Immature natural killer cell (primary cell): ENCODE measurements at regions not wholly inside any gene's neighbourhood (a gene's known extent, or its start where the extent isn't known, plus 50 kb on each side); places are given as distances from the start of the nearest gene placed in this dataset.

Experiments
- DNase-seq, 3 donors: peaks; one replicate each; pipeline ENCODE4 v3.0.0; 2022; ENCODE audit warnings: mixed read lengths in 1 of 3
- H3K27ac Mint-ChIP-seq, 6 donors: one replicate each; pipeline ENCODE4 v1.8.0; 2020; ENCODE audit warnings: mixed read lengths in 6 of 6, mild to moderate bottlenecking in 5 of 6, inconsistent platforms in 4 of 6, moderate library complexity in 3 of 6
- H3K27me3 Mint-ChIP-seq, 3 donors: one replicate each; pipeline ENCODE4 v1.8.0; 2020 to 2021; ENCODE audit warnings: low read depth in 3 of 3, mild to moderate bottlenecking in 3 of 3, mixed read lengths in 3 of 3, moderate library complexity in 3 of 3, inconsistent platforms in 1 of 3
- H3K36me3 Mint-ChIP-seq, 3 donors: one replicate each; pipeline ENCODE4 v1.8.0; 2020; ENCODE audit warnings: mixed read lengths in 3 of 3, inconsistent platforms in 2 of 3, mild to moderate bottlenecking in 2 of 3
- H3K4me1 Mint-ChIP-seq, 2 donors: one replicate each; pipeline ENCODE4 v1.8.0; 2020; ENCODE audit warnings: inconsistent platforms in 2 of 2, mild to moderate bottlenecking in 2 of 2, mixed read lengths in 2 of 2, moderate library complexity in 1 of 2
- H3K4me3 Mint-ChIP-seq, 5 donors: one replicate each; pipeline ENCODE4 v1.8.0; 2020; ENCODE audit warnings: mild to moderate bottlenecking in 5 of 5, mixed read lengths in 5 of 5, inconsistent platforms in 3 of 5, moderate library complexity in 3 of 5
- H3K9me3 Mint-ChIP-seq, 6 donors: one replicate each; pipeline ENCODE4 v1.8.0; 2020; ENCODE audit warnings: mild to moderate bottlenecking in 6 of 6, mixed read lengths in 6 of 6, inconsistent platforms in 4 of 6, moderate library complexity in 3 of 6

DNA sequence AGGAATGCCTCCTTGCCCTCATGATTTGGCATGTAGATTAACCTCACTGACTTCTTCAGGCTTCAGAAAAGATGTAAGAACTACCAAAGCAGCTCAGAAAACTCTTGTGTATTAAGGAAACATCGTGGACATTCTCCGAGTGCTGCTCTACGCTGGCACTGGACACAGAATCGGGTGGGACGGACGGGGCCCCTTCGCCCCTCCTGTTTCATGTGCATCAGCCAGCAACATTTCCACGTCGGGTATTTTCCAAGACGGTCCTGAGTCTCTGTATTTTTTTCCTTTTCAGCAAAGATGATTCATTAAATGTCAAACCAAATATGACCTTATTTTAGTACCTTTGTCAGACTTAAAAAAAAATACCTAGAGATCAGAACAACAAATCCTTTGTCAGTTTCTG is 583.6 kb downstream of the CCDC171 start:
- Mint-ChIP-seq H3K9me3 (no peaks in the 10 kb centered on the region), H3K4me1 (peaks cover 0 to 5% of the 10 kb centered on the region in 2 donors), H3K27me3 (peaks cover 0 to 4% (median 2%) of the 10 kb centered on the region in 3 donors), H3K27ac (no peak overlapping the region), H3K36me3 (no peaks in the 10 kb centered on the region), H3K4me3 (no peak overlapping the region)
- no peak for DNase-seq

DNA sequence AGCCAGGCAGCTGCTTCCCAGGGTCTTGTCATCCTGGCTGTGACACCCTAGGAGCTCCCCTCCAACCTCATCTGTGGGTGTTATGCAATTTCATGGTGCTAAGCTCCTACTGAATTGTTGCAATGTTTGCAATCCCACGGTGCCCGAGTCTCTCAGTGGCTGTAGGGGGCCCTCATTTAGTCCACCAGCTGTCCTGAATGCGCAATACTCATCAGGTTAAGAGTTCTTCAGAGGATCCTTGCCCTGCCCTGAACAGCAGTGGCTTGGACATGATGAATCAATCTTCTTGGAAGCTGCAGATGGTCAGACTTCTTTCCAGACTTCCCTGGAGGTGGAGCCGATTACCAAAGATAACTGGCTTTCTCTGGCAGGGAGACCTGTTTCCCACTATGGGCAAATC is 584.1 kb downstream of the CCDC171 start:
- H3K4me1 Mint-ChIP-seq = peaks cover 0 to 5% of the 10 kb centered on the region in 2 donors
- no peaks in the 10 kb centered on the region for H3K36me3 Mint-ChIP-seq
- H3K27me3 Mint-ChIP-seq = peaks cover 0 to 4% (median 2%) of the 10 kb centered on the region in 3 donors
- H3K27ac Mint-ChIP-seq = no peak overlapping the region
- no peak for DNase-seq
- no peaks in the 10 kb centered on the region for H3K9me3 Mint-ChIP-seq
- no peak overlapping the region for H3K4me3 Mint-ChIP-seq

- H3K4me1 Mint-ChIP-seq = peaks cover 0 to under 1% of the 10 kb centered on the region in 2 donors
- no peak overlapping the region for H3K27ac Mint-ChIP-seq
- DNase-seq = no peak
- peaks cover 0 to 4% (median 2%) of the 10 kb centered on the region in 3 donors for H3K27me3 Mint-ChIP-seq
- H3K9me3 Mint-ChIP-seq = peaks cover 0 to 6% (median 0%) of the 10 kb centered on the region in 6 donors
- H3K4me3 Mint-ChIP-seq = no peak overlapping the region
- no peaks in the 10 kb centered on the region for H3K36me3 Mint-ChIP-seq
Measured at GRCh38 chr9:16138561-16139491, 586.0 kb downstream of the CCDC171 start.

DNA sequence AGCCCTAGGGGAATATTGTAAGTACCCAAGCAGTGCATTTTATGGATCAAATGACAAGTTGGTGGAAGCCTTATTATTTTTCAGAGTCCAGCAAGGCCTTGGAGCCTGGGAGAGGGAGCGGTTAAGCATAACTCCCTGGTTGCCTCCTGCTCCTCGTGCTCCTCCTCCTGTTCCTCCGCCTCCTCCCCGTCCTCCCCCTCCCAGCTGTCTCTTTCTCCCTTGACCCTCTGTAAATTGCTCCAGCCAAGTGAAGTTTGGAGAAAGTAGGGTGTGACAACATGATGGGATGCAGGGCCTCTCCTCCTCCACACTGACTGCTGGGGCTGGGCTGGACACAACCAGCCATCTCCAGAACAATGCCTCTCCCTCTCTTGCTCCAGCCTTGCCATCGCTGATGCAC is 586.9 kb downstream of the CCDC171 start:
- H3K4me1 Mint-ChIP-seq = no peaks in the 10 kb centered on the region
- no peak overlapping the region for H3K4me3 Mint-ChIP-seq
- H3K27me3 Mint-ChIP-seq = peaks cover 2% of the 10 kb centered on the region in 3 donors
- peaks cover 0 to 6% (median 0%) of the 10 kb centered on the region in 6 donors for H3K9me3 Mint-ChIP-seq
- DNase-seq = no peak
- no peaks in the 10 kb centered on the region for H3K36me3 Mint-ChIP-seq
- H3K27ac Mint-ChIP-seq = no peak overlapping the region

DNA sequence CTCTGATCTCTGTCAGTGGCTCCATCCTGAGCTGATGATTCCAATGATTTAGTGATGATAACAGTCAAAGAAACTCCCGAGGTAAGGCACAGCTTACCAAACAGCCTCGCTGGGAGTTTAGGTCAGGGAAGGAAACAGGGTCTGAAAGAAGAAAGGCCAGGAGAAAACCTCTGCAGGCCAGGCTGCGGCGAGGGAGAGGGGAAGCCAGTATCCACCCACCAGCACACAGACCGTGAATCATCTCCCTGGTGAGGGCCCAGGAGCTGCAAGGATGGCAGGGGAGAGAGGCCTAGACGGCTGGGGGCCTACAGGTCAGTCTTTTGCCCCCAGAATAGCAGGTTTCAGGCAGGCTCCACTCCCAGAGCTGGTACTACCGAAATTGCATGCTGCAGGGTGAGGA is 590.5 kb downstream of the CCDC171 start:
- peaks cover 0 to 4% (median 4%) of the 10 kb centered on the region in 3 donors for H3K27me3 Mint-ChIP-seq
- no peaks in the 10 kb centered on the region for H3K36me3 Mint-ChIP-seq
- no peak overlapping the region for H3K4me3 Mint-ChIP-seq
- no peak for DNase-seq
- H3K4me1 Mint-ChIP-seq = no peaks in the 10 kb centered on the region
- H3K9me3 Mint-ChIP-seq = peaks cover 0 to 6% (median 0%) of the 10 kb centered on the region in 6 donors
- no peak overlapping the region for H3K27ac Mint-ChIP-seq

DNA sequence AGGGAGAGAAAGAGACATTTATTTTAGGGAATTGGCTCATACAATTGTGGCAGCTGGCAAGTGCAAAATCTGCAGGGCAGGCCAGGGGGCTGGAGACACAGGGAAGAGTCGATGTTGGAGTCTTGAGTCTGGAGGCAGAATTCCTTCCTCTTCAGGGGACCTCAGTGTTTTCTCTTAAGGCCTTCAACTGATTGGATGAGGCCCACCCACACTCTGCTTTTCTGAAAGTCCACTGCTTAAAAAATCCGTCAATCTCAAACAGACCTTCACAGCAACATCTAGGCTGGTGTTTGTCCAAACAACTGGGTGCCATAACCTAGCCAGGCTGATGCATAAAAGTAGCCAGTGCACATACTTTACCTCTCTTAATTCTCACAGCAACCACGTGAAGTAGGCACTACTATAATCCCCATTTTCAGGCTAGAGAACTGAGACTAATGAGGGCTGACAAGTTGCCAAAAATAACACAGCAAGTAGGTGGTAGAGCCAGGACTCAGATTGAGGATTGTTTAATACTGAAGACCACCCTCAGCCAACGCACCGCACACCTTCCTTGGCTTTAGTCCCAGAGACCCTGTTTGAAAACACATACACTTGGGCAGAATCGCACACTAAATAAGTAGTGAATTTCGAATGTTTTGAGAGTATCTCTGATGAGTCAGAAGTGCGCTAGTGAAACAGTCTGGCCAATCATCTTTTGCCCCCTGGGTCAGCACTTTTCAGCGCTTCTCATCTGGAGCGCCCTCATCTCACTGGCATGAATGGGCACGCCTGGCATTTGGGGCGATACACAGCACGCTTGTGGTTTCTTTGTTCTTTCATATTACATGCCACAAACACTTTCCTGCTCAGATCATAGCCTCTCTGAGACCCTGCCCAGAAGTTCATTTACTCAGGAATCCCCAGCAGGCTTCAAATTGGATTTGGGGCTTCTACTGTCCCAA is 591.4 kb downstream of the CCDC171 start:
- H3K27ac Mint-ChIP-seq = no peak overlapping the region
- H3K9me3 Mint-ChIP-seq = peaks cover 0 to 6% (median 0%) of the 10 kb centered on the region in 6 donors
- no peak for DNase-seq
- no peaks in the 10 kb centered on the region for H3K4me1 Mint-ChIP-seq
- H3K36me3 Mint-ChIP-seq = no peaks in the 10 kb centered on the region
- peaks cover 2 to 4% (median 4%) of the 10 kb centered on the region in 3 donors for H3K27me3 Mint-ChIP-seq
- H3K4me3 Mint-ChIP-seq = no peak overlapping the region

- Mint-ChIP-seq H3K27me3 (peaks cover 2 to 4% (median 2%) of the 10 kb centered on the region in 3 donors), H3K9me3 (peaks cover 0 to 6% (median 0%) of the 10 kb centered on the region in 6 donors), H3K4me3 (no peak overlapping the region), H3K4me1 (no peaks in the 10 kb centered on the region), H3K27ac (no peak overlapping the region), H3K36me3 (no peaks in the 10 kb centered on the region)
- DNase-seq = no peak
Measured at GRCh38 chr9:16145196-16145950, 592.5 kb downstream of the CCDC171 start.

- H3K27me3 Mint-ChIP-seq = peaks cover 2 to 4% (median 4%) of the 10 kb centered on the region in 3 donors
- no peak for DNase-seq
- H3K4me3 Mint-ChIP-seq = no peak overlapping the region
- H3K27ac Mint-ChIP-seq = no peak overlapping the region
- H3K9me3 Mint-ChIP-seq = peaks cover 0 to 3% (median 0%) of the 10 kb centered on the region in 6 donors
- no peaks in the 10 kb centered on the region for H3K36me3 Mint-ChIP-seq
- H3K4me1 Mint-ChIP-seq = no peaks in the 10 kb centered on the region
Measured at GRCh38 chr9:16147726-16148125, 594.9 kb downstream of the CCDC171 start.

- H3K4me3 Mint-ChIP-seq = no peak overlapping the region
- H3K27me3 Mint-ChIP-seq = peaks cover 4 to 8% (median 7%) of the 10 kb centered on the region in 3 donors
- H3K36me3 Mint-ChIP-seq = no peaks in the 10 kb centered on the region
- no peak for DNase-seq
- H3K4me1 Mint-ChIP-seq = peaks cover 2 to 14% of the 10 kb centered on the region in 2 donors
- H3K9me3 Mint-ChIP-seq = peaks cover 0 to 2% (median 0%) of the 10 kb centered on the region in 6 donors
- H3K27ac Mint-ChIP-seq = no peak overlapping the region
Measured at GRCh38 chr9:16150501-16150900, 597.7 kb downstream of the CCDC171 start.

DNA sequence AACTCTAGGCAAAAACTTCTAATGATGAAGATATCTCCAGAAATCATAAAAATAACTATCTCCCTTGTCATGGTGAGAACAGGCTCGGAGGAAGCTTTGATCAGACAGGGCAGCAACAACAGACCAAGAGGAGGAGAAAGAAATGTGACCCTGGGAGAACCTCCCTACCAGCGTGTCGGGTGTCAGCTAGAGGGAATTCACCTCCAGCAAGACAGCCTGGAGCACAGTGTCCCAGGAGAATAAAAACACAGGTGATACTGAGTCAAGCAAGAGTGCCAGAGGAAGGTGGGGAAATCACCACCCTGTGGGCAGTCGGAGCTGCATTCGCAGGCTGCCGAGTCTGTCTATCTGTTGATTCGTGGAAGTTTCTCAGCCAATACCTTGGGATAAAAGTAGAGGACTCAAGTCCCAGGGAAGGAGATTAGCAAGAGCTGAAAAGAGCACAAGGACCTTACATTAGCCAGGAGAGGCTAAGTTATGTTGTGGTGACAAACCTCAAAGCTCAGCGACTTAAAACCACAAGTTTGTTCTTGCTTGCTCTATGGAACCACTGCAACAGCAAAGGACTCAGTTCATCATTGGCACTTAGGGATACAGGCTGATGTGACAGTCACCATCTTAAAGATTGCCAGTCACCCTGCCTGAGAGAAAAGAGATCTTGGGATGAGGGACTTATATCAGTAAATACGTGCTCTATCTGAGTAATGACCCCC is 598.3 kb downstream of the CCDC171 start:
- no peak overlapping the region for H3K27ac Mint-ChIP-seq
- peaks cover 6 to 9% (median 8%) of the 10 kb centered on the region in 3 donors for H3K27me3 Mint-ChIP-seq
- H3K36me3 Mint-ChIP-seq = no peaks in the 10 kb centered on the region

DNA sequence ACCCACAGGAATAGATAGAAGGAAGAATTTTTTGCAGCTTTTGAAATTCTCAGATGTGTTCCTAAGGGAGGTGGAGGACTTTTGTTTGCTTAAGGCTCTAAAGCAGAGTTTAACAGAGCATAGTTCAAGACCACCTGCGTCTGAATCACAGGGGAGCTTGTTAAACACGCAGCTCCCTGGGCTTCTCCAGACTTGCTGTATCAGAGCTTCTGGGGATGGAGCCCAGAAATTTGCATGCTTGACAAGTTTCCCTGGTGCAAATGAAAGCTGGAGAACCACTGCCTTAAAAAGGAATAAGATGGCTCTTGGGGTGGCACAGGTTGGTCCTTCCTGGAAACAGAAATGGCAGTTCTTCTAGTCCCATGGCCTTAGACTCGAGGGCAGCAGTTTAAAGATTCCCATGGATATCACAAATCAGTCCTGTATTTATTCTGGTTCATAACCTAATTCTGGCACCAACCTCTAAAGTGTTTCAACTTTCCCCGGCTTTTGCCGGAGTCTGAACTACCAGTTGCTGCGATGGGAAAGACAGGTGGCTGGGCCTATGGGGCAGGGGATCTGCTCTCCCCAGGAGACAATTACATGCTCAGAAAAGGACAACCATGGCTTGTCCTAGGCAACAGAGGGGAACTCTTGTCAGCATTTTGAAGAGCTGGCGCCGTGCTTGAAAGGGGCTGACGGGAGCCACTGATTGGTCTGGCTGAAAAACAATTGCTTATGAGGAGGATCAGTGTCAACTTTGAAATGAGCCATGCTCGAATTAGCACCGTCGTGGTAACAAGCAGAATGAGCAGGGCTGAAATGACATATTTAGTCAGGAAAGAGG is 599.6 kb downstream of the CCDC171 start:
- no peak overlapping the region for H3K27ac Mint-ChIP-seq
- peaks cover 6 to 9% (median 8%) of the 10 kb centered on the region in 3 donors for H3K27me3 Mint-ChIP-seq
- peaks cover 0 to 3% (median 0%) of the 10 kb centered on the region in 6 donors for H3K9me3 Mint-ChIP-seq
- no peak overlapping the region for H3K4me3 Mint-ChIP-seq
- no peaks in the 10 kb centered on the region for H3K36me3 Mint-ChIP-seq
- H3K4me1 Mint-ChIP-seq = peaks cover 2 to 17% of the 10 kb centered on the region in 2 donors
- DNase-seq = no peak

More for the DNA sequence above, 598.3 kb downstream of the CCDC171 start:
- peaks cover 2 to 17% of the 10 kb centered on the region in 2 donors for H3K4me1 Mint-ChIP-seq
- H3K4me3 Mint-ChIP-seq = no peak overlapping the region
- peaks cover 0 to 3% (median 0%) of the 10 kb centered on the region in 6 donors for H3K9me3 Mint-ChIP-seq
- DNase-seq = no peak

DNA sequence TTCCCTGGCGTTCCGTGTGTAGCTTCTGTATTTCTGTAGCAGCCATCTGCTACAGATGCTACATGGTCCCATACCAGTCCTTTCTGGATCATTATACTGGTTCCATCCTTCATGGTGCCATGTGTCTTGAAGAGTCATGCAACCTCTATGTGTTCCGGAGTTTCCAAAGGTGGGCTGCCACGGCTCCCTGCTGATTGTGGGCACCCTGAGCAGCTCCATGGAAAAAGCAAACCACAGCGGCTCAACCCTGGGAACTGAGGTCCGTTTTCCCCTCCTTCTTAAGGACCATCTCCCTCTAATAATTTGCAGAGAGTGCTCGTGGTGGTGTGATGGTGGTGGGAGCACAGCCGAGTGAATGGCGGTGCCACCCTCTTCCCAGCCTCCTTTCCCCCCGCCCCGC is 600.4 kb downstream of the CCDC171 start:
- no peak for DNase-seq
- peaks cover 0 to 3% (median 0%) of the 10 kb centered on the region in 6 donors for H3K9me3 Mint-ChIP-seq
- no peak overlapping the region for H3K4me3 Mint-ChIP-seq
- peaks cover 2 to 17% of the 10 kb centered on the region in 2 donors for H3K4me1 Mint-ChIP-seq
- H3K27ac Mint-ChIP-seq = no peak overlapping the region
- H3K27me3 Mint-ChIP-seq = peaks cover 6 to 11% (median 7%) of the 10 kb centered on the region in 3 donors
- no peaks in the 10 kb centered on the region for H3K36me3 Mint-ChIP-seq
